HG03575 (cell line): ENCODE measurements at regions not wholly inside any gene's neighbourhood (a gene's known extent, or its start where the extent isn't known, plus 50 kb on each side); places are given as distances from the start of the nearest gene placed in this dataset.

Experiments
- ATAC-seq: cut with Tn5 transposase; IDR thresholded peaks from one replicate; pipeline ENCODE4 v1.9.1; 2021; ENCODE audit not compliant: unreplicated experiment, insufficient number of reproducible peaks, low FRiP score; ENCODE audit errors: extremely low read depth

DNA sequence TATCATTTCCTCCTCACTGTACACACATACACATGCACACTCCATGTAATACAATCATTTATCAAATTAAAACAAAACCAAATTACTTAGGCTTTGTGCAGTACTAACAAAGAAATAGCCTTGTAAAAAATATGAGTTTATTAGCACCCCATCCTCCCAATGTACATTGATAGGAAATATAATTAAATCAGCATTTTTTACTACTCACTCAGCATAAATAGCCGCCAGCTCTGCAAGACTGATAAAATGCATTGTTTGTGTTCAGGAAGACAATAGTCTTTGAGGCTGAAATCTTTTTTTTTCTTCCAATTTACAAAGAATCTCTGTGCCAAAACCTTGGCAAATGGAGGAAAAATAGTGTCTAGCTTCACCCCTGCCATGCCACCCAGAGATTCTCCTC lies 497.6 kb upstream of the ADAMTS16 start:
- no peak for ATAC-seq

DNA sequence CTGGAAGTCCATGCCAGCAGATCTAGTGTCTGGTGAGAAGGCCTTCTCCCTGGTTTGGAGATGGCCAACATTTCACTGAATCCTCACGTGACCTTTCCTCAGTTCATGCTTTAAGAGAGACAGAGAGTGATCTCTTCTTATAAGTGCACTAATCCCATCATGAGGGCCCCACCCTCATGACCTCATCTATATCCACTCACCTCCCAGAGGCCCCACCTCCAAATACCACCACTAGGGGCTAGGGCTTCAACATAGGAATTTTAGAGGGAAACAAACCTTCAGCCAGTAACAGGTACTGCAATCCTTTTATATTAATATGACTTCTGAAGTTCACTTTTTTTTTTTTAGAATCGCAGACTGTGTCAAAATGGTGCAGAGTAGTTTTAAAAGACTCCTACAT lies 496.9 kb upstream of the ADAMTS16 start:
- no peak for ATAC-seq

DNA sequence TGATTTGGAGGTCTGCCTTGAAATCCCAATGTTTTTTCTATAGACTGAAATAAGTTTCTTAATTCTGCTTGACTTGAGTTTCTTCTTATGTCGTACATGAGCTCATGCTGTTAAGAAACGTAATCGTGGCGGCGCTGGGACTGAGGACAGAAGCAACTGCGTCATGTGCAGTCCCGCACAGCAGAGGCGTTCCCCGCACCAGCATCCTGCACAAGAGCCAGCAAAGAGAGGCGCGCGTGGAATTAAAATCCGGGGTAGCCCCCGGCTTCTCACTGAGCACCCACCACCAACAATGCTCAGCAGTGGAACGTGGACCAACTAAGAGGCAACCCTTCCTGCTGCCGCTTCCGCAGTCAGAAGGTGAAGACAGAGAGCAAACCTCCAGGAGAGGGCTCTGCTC lies 496.2 kb upstream of the ADAMTS16 start:
- ATAC-seq, result no peak

DNA sequence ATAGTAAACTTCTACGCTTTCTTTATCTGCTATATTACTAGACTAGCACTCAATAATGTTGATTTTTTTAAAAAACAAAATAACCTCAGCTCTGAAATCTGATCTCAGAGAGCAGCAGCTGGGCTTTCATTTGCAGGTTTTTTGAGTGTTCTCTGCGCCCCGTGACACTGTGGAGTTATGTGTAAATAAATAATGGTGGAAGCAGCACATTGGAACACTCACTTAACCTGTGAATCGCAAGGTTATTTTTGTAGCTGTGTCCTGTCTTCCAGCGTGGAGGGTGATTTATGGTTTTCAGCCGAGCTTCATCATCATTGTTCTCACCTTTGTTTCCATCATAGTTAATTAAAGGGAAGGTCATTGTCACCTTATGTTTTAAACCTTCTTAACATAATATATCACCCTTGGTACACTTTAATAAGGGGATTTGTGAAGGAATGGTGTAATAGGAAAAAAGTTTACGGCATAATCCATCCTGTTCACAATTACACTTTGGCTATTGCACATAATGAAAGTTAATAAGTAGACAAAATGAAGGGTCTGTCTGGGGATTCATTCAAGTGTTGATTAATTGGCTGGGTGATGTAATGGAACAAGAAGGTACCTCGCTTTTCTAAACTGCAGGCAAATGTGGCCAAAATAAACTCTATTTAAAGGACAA lies 493.3 kb upstream of the ADAMTS16 start:
- ATAC-seq, result no peak

DNA sequence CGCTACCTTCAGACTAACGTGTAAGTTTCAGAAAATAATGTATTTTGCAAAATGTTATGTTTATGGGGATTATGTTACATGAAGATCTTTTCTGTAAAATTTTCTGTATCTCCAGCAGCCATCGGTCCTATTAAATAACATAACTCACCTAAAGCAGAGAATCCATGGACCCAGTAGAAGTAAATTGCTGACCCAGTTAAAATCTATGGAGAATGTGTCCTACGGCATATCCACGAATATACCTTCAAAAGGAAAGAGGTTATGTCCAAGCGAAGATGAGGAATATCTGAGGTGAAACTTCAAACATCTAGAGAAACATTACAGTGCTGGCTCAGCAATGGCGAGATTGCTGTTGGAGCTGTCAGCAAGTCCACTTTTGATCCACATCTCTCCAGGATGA lies 492.2 kb upstream of the ADAMTS16 start:
- ATAC-seq, result no peak

DNA sequence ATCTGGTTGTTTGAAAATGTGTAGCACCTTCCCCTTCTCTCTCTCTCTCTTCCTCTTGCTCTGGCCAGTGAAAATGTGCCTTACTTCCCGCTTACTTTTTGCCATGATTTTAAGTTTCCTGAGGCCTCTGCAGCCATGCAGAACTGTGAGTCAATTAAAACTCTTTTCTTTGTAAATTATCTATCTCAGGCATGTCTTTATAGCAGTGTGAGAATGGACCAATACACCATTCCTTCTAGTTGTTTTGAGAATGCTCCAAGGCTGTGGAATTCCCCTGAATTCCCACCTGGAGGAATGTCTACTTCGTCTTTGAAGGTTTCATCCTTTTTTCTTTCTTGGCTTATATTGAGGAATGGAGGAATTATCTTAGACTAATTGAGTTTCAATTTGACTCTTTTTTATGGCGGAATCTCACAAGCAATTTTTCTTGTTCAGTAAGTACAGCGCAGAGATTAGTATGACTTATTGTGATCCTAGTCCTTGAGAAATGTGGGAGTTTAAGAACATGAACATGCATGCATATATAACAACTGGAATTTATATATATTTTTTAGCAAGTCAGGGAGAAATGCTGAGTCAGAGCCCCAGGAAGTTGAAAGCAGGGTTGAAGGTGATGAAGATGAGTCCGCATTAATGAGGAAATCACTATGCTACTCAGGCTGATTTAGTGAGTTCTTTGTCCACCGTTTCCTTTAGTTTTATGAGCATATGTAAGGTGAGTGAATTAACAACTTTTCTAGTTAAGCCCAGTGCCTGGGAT lies 488.1 kb upstream of the ADAMTS16 start:
- no peak for ATAC-seq

DNA sequence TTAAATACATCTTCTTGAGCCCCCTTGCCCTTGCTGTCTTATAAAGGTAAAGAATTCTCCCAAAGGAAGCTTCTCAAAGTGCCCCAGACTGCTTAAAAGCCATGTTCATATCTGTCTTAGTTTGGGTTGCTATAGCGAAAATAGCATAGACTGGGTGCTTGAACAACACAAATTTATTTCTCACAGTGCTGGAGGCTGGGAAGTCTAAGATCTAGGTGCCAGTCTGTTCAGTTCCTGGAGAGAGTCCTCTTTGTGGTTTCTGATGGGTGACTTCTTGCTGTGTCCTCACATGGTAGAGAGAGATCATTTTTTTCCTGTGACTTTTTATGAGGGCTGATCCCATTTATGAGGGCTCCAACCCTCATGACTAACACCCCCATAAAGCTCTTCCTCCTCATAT lies 486.7 kb upstream of the ADAMTS16 start:
- no peak for ATAC-seq

DNA sequence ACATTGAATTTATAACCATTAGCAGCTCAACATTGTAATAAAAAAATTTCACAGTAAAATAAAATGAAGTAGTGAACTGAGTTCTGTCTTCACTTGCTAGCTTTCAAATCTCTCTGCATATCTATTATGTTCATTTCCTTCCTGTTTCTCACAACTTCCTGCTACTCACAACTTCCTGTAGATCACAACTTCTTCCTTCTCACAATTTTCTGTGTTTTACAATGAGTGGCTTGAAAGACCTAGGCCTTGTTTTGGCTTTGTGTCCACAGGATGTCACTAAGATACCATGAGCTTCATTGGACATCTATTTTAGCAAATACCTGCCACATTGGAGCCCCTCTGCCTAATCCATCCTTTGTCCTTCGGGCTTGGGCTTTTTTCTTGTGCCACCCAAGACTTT lies 480.3 kb upstream of the ADAMTS16 start:
- ATAC-seq, result no peak

DNA sequence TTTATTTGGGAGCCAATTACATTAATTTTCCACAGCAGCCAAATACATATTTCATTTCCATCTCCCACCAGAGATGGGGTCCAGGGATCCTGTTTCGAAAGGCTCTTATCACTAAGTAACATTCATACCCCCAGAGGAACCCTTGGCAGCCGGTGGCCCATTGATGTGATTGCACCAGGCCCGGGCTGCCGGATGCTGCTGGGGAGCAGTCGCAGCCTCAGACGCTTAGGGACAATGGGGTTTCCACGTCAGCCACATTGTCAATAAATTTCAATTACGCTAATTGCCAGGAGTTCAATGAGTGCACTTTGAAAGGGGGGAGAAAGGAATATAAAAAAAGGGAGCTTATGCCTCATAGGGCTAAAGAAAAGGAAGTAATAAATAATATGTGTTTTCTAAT lies 478.8 kb upstream of the ADAMTS16 start:
- ATAC-seq, result no peak

DNA sequence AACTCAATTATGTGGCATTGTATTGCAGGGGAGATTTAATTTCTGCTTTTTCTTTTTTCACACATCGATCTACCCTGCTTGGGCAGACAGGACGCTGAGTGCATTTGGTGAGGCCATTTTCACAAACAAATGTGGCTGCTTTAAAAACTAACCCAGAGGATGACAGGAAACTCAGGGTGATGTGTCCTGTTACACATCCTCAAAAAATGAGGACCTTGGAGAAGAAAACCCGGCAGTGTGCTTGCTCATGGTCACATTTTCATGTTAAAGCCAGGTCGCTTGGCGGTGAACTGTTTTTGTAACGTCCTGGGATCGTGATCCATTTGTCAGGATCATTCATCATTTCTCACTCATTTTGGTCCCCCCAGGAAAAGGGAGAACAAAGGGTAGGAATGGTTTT lies 478.3 kb upstream of the ADAMTS16 start:
- ATAC-seq, result no peak

DNA sequence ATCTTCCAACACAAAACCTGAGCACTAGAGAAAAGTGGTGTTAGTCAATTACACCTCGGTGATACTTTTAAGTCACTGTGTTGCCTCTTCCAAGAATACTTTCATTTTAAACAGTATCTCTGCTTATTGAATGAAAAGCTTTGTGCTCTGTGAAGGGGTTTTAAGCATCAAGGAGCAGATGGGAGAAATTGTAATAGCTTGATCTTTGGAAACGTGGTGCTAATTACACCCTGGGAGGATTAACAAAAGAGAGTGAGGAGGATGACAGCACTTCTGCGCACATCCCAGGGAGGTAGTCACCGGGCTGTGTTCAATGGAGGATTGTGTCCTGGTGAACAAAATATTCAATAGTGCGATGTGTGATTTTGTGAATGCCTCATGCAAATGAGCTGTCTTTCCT lies 477.4 kb upstream of the ADAMTS16 start:
- no peak for ATAC-seq

DNA sequence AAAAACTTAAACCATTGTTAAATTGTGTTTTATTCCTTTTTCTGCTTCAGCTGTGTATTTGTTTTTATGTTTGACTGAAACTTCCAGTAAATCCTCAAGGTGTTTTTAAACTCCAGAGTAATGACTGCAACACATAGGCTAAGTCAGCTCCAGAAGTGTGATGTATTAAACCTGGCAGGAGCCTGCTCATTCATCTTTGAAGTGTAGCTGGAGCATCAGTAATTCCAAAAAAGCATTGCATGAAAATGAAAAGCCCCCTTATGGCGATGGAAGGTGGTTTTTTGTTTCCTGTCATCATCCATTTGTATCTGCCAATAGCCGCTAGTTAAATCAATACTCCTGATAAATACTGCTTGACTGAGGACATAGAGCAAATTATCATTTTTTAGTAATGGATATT lies 474.2 kb upstream of the ADAMTS16 start:
- ATAC-seq, result no peak

DNA sequence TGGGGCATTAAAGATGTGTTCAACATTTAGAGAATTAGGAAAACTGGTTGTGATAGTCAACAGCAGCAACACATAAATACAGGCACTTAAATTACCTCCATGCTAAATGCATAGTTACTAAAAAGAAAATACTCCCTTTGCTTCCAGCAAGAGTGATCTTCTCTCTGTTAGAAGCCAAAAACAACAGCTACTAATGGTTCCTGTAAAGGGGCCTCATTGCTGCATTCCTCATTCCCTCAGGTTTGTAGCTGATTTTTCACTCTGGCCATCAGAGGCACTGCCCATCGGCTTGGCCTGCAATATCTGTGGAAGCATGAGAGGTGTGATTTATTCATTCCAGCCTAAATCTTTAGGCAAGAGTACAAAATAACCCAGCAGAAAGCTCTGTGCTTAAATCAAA lies 466.0 kb upstream of the ADAMTS16 start:
- ATAC-seq, result no peak

DNA sequence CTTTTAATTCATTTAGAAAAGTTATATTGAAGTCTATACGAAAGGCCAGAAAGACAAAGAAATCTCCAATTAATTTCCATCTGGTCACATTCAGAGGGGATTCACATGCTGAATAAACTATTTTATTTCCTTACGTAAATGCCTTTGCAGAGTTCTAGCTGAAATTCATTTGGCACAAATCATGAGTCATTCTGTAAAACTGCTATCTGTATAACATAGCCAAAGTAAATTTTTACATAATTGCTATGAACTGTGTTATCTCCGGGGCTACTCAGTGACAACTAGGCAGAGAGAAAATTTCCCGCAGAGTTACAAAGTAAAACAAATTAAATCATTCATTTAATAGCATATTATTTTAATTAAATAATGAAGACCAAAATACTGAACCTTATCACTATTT lies 463.2 kb upstream of the ADAMTS16 start:
- ATAC-seq, result no peak

DNA sequence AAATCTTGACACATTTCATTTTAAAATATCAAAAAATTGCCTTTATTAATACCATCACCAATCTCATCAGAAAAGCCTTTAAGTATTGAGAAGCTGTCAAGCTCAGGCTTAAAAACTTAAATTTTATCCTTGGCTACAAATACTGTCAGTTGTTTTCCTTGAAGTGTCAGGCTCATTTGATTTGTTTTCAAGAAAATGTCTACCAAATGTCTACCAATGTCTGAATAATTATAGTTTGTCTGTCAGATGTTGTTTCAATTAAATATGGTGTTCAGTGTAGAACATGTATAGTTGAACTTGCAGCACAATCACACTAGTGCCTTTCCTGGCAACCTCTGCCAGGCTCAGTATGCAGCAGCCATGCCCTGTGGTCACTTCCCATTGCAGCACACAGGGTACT lies 455.2 kb upstream of the ADAMTS16 start:
- no peak for ATAC-seq

DNA sequence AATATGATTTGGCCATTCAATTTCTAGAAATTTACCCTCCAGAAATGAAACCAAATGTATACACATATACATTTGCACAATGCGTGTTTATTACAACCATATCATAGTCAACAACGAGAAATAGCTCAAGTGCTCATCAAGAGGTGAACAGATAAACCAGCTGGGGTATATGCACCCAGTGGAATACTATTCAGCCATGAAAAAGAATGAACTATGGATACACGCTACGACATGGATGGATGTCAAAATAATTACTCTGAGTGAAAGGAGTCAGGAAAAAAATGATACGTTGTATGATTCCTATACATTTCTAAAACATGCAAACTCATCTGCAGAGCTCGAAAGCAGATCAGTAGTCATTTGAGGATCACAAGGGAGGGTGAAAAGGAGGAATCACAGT lies 441.5 kb upstream of the ADAMTS16 start:
- no peak for ATAC-seq

DNA sequence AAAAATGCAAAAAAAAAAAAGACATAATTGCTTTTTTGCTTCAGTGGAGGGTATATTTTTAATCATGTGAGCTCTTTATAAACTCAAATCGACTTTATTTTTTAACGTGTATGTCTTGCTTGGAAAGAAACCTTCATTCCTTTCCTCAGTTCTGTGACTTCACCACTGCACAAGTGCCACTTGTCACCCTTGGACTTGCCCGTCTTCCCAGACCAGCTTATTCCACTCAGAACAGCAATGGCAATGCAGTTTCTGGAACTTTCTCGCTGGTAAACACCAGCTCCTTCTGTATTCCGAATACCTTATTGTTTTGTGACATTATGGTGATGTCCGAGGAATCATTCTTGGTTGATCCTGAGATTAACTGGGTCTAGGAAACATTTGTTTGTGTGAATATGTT lies 440.5 kb upstream of the ADAMTS16 start:
- ATAC-seq, result no peak

DNA sequence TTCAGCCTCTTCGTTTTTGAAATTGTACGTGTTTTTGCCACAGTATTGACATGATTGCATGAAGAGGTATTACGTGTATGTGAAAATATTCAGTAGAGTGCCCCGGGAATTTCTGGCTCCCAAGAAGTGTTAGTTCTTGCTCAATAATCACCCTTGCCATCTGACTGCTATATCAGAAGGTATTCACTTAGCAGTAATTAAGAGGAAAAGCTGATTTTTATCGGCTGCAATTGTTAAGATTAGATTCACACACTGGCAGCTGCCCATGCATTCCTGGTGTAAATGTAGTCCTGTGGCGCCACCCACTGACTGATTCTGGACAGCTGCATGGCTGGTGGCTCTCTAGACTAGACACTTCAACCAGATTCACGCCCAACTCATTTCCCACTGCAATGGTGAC lies 440.1 kb upstream of the ADAMTS16 start:
- ATAC-seq, result no peak

DNA sequence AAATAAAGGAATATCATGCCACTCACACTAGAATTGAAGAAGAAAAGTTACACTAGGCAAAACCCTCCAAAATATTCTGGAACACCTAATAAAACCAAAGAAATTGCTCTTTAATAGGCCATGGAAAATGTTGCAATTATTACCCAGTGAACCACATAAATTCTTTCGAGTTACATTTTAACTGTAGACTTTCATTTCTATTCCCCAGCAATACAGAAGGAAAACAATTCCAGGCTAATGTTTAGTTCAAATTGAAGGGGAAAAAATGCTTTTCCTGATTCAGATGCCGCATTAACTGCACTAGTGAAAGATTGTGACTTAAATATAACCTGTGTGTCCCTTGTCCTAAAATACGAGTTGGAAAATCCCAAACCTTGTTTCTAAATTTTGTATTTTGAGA lies 439.3 kb upstream of the ADAMTS16 start:
- no peak for ATAC-seq

DNA sequence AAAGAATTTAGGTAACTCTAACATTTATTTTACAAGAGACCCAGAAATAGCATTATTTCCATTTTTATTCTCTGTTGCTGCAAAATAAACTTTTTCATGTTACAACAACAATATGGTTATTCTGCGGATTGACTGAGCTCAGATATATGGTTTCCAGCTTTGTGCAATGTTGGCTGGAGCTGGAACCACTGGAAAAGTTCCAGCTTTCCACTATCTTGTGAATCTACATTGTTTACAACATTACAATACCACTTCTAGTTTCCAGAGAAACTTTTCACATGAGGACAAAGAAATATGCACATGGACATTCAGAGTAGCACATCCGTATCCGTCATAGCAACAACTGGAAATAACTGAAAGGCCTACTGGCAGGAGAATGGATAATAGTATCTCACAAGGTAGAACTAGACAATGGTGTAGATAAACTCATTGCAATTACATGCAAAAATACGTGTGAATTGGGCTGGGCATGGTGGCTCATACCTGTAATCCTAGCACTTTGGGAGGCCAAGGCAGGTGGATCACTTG lies 436.1 kb upstream of the ADAMTS16 start:
- ATAC-seq, result no peak

DNA sequence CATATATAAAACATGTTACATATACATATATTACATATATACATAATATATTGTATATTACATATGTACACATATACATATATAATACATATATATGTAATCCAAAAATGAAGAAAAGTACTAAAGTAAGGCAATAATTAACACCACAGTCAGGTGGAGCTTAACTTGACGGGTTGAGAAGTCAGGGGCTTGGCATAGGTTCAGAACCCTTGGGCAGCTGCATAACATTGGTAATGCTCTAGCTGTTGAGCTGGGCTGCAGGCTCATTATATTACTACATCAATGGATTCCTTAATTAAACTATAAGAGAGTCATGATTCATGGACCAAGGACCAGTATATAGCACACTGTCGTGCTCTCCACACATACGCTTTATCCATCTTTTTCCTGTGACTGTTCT lies 435.2 kb upstream of the ADAMTS16 start:
- no peak for ATAC-seq
